T-helper 1 cell treated with Interleukin-12 subunit alpha and Interleukin-12 subunit beta and Interleukin-4 antibody, amounts not matched to agents 30 ng/mL and 1 ng/mL, for 36 hours (primary cell): ENCODE measurements at regions not wholly inside any gene's neighbourhood (a gene's known extent, or its start where the extent isn't known, plus 50 kb on each side); places are given as distances from the start of the nearest gene placed in this dataset.
"Not testable (repeated sequence)": the region's sequence is repeated elsewhere in the genome, so short reads cannot be mapped to it uniquely, and the experiment has no call there.

Experiments
- intact Hi-C: fragments of 100-400 bp; cut with micrococcal nuclease; formaldehyde crosslinking; loops from one replicate; pipeline ENCODE4 v1.15.1; 2024

GRCh38 chrX:128634754-128635153, 582.6 kb upstream of the ACTRT1 start:
- intact Hi-C loops = no loop called here

- intact Hi-C loops = no loop called here
These were observed 571.2 kb upstream of the ACTRT1 start for GRCh38 chrX:128623361-128623760.

GRCh38 chrX:128622296-128622695, 570.1 kb upstream of the ACTRT1 start:
- intact Hi-C loops = no loop called here

- intact Hi-C loops = no loop called here
These were observed 567.3 kb upstream of the ACTRT1 start for GRCh38 chrX:128619490-128619889.

- intact Hi-C loops = no loop called here
These were observed 564.7 kb upstream of the ACTRT1 start for GRCh38 chrX:128616933-128617332.

DNA sequence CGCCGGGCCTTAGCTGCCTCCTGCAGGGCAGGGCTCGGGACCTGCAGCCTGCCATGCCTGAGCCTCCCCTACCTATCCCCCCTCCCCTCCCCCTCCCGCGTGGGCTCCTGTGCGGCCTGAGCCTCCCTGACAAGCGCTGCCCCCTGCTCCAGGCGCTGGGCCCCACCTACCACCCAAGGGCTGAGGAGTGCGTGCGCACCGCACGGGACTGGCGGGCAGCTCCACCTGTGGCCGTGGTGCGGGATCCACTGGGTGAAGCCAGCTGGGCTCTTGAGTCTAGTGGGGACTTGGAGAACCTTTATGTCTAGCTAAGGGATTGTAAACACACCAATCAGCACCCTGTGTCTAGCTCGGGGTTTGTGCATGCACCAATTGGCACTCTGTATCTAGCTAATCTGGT, 554.6 kb upstream of the ACTRT1 start:
- intact Hi-C loops = not testable (repeated sequence)

GRCh38 chrX:128606357-128606756, 554.2 kb upstream of the ACTRT1 start:
- intact Hi-C loops = not testable (repeated sequence)

- intact Hi-C loops = no loop called here
These were observed 549.5 kb upstream of the ACTRT1 start for GRCh38 chrX:128601706-128602105.

DNA sequence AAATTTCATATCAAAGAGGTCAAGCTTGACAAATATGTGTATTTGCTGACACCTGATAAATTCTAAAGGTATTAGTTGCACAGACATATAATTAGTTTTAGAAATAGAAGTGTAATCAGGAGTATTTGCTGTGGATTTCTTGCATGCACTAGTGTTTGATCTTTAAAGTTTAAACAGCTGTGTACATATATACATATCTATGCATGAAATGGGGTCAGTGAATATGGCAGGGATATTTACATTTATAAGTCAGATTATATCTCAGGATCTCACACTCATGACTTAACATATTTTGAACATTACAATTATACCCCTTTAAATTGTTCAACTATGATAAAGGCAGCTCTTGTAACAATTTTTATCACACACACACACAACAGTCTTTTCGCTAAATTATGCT, 547.4 kb upstream of the ACTRT1 start:
- intact Hi-C loops = no loop called here

GRCh38 chrX:128582036-128582435, 529.8 kb upstream of the ACTRT1 start:
- intact Hi-C loops = no loop called here

DNA sequence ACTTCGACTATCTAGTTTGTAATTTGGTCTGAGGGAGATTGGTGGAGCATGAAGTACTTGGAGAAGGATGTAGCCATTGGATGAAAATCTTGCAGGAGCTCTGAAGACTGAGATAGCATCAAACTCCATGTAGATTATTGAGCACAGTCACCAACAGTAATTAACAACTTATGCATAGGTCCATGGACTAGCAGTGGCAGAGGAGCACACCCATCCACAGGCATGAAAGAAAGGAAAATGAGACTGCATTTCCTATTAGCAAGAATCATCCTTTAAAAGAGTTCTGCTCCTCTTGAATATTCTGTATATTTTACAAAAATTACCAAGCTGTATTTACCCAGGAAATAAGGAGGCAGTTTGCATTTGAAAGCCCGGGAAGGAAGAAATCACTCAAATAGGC, 529.4 kb upstream of the ACTRT1 start:
- intact Hi-C loops = no loop called here

- intact Hi-C loops = no loop called here
These were observed 490.9 kb upstream of the ACTRT1 start for GRCh38 chrX:128543114-128543513.

- intact Hi-C loops = loop anchor here (5.0 kb wide), 1 partner anchor 686 kb away; no protein-coding TSS in a partner anchor
These were observed 466.3 kb upstream of the ACTRT1 start for GRCh38 chrX:128518508-128518907.

DNA sequence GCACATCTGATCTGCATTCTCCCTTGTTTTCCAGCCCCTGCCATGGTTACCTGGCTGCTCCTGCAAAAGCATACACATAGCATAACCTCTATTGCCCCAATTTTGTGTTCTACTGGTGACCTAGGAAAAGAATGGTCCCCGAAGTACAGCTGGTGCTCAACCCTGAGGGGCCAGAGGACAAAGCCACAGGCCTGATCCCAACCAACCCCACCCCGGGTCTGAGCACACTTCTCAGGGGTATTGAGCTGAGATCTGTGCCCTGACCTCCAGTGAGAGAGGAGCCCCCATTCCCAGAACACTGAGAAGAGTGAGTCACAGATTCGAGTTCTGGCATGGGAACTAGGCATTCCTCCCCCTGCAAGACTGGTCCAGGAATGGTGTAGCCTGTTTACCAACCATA, 465.5 kb upstream of the ACTRT1 start:
- intact Hi-C loops = loop anchor here (5.0 kb wide), 1 partner anchor 685 kb away; no protein-coding TSS in a partner anchor

- intact Hi-C loops = no loop called here
These were observed 452.3 kb upstream of the ACTRT1 start for GRCh38 chrX:128504496-128504895.

DNA sequence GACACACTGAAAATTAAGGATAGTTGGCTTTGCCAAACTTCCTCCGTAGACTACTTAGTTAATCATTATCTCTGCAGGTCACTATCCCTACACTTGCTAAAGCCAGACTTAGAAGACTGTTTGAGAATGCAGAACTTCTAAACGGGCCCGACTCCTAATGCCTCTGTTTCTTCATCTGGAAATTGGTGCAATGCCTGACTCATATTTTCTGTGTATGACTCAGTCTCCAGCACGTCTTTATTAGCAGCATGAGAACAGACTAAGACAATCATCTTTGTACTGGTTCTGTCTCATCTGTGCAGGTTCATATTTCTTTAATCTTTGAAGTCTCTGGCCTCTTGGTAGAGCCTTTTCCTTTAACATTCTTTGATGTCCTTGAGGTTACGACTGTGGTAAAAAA, 411.9 kb upstream of the ACTRT1 start:
- intact Hi-C loops = no loop called here

- intact Hi-C loops = no loop called here
These were observed 408.6 kb upstream of the ACTRT1 start for GRCh38 chrX:128460835-128461234.

GRCh38 chrX:128458888-128459287, 406.7 kb upstream of the ACTRT1 start:
- intact Hi-C loops = no loop called here

- intact Hi-C loops = no loop called here
These were observed 405.5 kb upstream of the ACTRT1 start for GRCh38 chrX:128457674-128458073.

- intact Hi-C loops = no loop called here
These were observed 387.0 kb upstream of the ACTRT1 start for GRCh38 chrX:128439159-128439558.

- intact Hi-C loops = no loop called here
These were observed 385.9 kb upstream of the ACTRT1 start for GRCh38 chrX:128438082-128438481.

DNA sequence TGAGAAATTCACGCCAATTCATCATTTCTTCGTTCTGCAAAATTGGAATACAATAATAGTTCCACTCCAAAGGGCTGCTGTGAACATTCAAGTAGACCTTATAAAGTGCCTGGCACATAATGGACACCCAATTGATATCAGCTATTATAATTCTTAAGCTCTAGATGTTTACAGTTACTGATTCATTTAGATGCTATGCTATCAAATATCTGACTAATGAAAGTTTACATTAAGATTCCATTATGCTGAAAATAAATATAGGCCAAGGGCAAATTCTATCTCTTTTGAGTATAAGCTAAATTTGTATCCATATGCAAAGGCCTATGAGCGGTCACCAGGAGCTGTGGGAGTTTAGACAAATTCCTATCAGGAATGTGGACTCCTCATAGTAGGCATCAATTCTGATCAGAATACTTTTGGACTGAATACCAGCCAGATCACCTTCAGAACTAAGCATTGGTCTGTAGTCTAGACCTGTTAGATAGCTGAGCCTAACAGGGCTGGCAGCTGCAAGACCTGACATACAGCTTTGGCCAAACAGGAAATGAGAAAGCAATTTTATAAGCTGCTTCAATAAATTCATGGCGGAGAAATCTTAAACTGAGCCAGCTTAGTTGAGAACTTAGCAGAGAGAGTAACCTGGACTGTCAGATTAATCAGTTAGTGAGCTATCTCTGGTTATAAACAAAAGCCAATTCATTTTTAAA, 384.3 kb upstream of the ACTRT1 start:
- intact Hi-C loops = no loop called here

DNA sequence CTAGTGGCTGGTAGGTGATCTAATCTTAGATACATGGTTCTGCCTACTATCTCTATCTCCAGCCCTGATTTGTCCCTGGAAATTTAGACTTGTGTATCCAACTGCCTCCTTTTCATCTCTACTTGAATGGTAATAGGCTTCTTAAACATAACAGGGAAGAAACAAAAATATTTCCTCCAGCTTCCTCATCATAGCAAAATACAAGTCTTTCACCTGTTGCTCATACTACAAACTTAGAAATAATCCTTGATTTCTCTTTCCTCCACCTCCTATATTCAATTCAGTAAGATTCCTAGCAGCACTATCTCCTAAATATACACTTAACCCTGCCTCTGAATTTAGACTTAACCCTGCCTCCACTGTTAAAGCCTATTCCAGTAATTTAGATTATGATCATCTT, 373.3 kb upstream of the ACTRT1 start:
- intact Hi-C loops = no loop called here

GRCh38 chrX:128408842-128409241, 356.6 kb upstream of the ACTRT1 start:
- intact Hi-C loops = no loop called here
